ENCODE measurements at regions not wholly inside any gene's neighbourhood (a gene's known extent, or its start where the extent isn't known, plus 50 kb on each side); places are given as distances from the start of the nearest gene placed in this dataset.

DNA sequence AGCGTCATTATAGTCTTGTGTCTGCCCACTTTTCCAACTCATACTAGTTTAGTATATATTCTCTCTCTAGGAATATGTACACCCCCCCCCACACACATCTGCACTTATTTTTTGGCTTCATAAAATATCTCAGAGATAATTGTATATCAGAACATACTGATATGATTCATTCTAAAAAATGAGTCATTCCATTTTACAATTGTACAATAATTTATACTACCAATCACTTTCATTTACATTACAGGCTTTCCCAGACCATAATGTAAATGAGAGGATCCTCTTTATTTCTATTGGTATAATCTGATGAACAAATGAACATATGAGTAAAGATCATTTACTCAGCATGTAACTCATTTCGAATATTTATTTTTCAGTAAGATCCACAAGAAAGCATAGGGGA, 1842.9 kb upstream of the C9orf72 start:
- Histone ChIP-seq H2BK120ac (ENCODE audit: low read depth, low read length) (no peak overlapping the region), H2AK9ac (replicated peaks; ENCODE audit: low read depth, low read length, poor library complexity) (no peak overlapping the region), H2AFZ (replicated peaks; ENCODE audit: low read length, poor library complexity) (no peak overlapping the region), H4K8ac (ENCODE audit: low read depth in 2 of 2, low read length in 2 of 2) (no peak overlapping the region), H3K4me2 (ENCODE audit: low read depth, low read length) (no peak overlapping the region), H3K14ac (replicated peaks; ENCODE audit: low read depth, low read length) (no peak overlapping the region), H2BK15ac (ENCODE audit: low read depth, low read length) (no peak overlapping the region), H2BK20ac (ENCODE audit: low read depth, low read length) (no peak overlapping the region), H3K18ac (ENCODE audit: low read depth, low read length) (no peak overlapping the region), H3K36me3 (ENCODE audit: control insufficient read depth, insufficient read depth, low read length) (no peaks in the 10 kb centered on the region), H3K27ac (ENCODE audit: insufficient read depth, low read length) (no peak overlapping the region), H3K9me1 (ENCODE audit: insufficient read depth, low read length) (no peaks in the 10 kb centered on the region), H3K9me3 (ENCODE audit: control insufficient read depth, insufficient read depth, low read length) (0 out of 2 replicates have a peak, but pooled peaks cover 1% of the 10 kb centered on the region), H3K9ac (ENCODE audit: low read depth, low read length) (no peak overlapping the region), H2BK5ac (ENCODE audit: low read depth, low read length, poor library complexity, severe bottlenecking) (no peak overlapping the region), H4K20me1 (ENCODE audit: insufficient read depth, low read length) (no peaks in the 10 kb centered on the region), H3K4me1 (ENCODE audit: control insufficient read depth, insufficient read depth, low read length) (no peaks in the 10 kb centered on the region), H4K5ac (ENCODE audit: low read depth, low read length) (no peak overlapping the region), H3K27me3 (ENCODE audit: control insufficient read depth, insufficient read depth, low read length) (no peaks in the 10 kb centered on the region), H4K91ac (ENCODE audit: insufficient read depth, low read depth, low read length) (no peak overlapping the region), H3K4me3 (ENCODE audit: insufficient read depth, low read depth, low read length) (no peak overlapping the region), H3K23ac (ENCODE audit: low read depth, low read length) (no peak overlapping the region), H2AK5ac (ENCODE audit: low read depth, low read length) (no peak overlapping the region), H3K56ac (ENCODE audit: extremely low read depth, insufficient read depth, low read length) (no peak overlapping the region), H3K4ac (ENCODE audit: low read depth, low read length) (no peak overlapping the region), H3K79me1 (ENCODE audit: low read depth in 1 of 2, low read length in 2 of 2) (no peaks in the 10 kb centered on the region)
- ATAC-seq (ENCODE audit: low read depth): no peak
- ChIA-PET CTCF (no interaction called here), POLR2A (ENCODE audit: unreplicated experiment) (no interaction called here)
- intact Hi-C loops (cut with micrococcal nuclease): no loop called here
- BruUV-seq (replicated peaks): no TSS peak
- no CpG with 5 or more reads among the region's 2 CpGs for WGBS, 2 experiments (ENCODE audit: extremely low coverage in 2 of 2, insufficient read length in 1 of 2)
- in situ Hi-C loops (cut with MboI; ENCODE audit: low sequenced_read_pairs): no loop called here
- dilution Hi-C loops (cut with HindIII; ENCODE audit: low sequenced_read_pairs, unreplicated experiment): no loop called here
- DNase-seq: no peak
- TF ChIP-seq MAZ (IDR thresholded peaks at IDR 0.05; ENCODE audit: borderline replicate concordance, low read depth, low read length): no peak
- no peak for TF ChIP-seq SMC3 (IDR thresholded peaks at IDR 0.05; ENCODE audit: low read depth, low read length)
- TF ChIP-seq, protein P1, sequence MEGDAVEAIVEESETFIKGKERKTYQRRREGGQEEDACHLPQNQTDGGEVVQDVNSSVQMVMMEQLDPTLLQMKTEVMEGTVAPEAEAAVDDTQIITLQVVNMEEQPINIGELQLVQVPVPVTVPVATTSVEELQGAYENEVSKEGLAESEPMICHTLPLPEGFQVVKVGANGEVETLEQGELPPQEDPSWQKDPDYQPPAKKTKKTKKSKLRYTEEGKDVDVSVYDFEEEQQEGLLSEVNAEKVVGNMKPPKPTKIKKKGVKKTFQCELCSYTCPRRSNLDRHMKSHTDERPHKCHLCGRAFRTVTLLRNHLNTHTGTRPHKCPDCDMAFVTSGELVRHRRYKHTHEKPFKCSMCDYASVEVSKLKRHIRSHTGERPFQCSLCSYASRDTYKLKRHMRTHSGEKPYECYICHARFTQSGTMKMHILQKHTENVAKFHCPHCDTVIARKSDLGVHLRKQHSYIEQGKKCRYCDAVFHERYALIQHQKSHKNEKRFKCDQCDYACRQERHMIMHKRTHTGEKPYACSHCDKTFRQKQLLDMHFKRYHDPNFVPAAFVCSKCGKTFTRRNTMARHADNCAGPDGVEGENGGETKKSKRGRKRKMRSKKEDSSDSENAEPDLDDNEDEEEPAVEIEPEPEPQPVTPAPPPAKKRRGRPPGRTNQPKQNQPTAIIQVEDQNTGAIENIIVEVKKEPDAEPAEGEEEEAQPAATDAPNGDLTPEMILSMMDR (conservative IDR thresholded peaks at IDR 0.05; ENCODE audit: low read depth, low read length): no peak
- TF ChIP-seq CEBPB (IDR thresholded peaks at IDR 0.05; ENCODE audit: low read depth, low read length): no peak
- TF ChIP-seq MXI1 (IDR thresholded peaks at IDR 0.05; ENCODE audit: borderline replicate concordance, low read depth, low read length): no peak
- no peak for TF ChIP-seq BHLHE40 (IDR thresholded peaks at IDR 0.05; ENCODE audit: low read depth, low read length)
- TF ChIP-seq FOS (IDR thresholded peaks at IDR 0.05; ENCODE audit: low read depth, low read length): no peak
- TF ChIP-seq, protein P2, sequence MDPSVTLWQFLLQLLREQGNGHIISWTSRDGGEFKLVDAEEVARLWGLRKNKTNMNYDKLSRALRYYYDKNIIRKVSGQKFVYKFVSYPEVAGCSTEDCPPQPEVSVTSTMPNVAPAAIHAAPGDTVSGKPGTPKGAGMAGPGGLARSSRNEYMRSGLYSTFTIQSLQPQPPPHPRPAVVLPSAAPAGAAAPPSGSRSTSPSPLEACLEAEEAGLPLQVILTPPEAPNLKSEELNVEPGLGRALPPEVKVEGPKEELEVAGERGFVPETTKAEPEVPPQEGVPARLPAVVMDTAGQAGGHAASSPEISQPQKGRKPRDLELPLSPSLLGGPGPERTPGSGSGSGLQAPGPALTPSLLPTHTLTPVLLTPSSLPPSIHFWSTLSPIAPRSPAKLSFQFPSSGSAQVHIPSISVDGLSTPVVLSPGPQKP (IDR thresholded peaks at IDR 0.05; ENCODE audit: borderline replicate concordance, low read depth, low read length): no peak
- TF ChIP-seq NFE2L2 (IDR thresholded peaks at IDR 0.05; ENCODE audit: low read depth, low read length): no peak
- no peak for TF ChIP-seq RFX5 (IDR thresholded peaks at IDR 0.05; ENCODE audit: low read depth, low read length)
- TF ChIP-seq, protein P3, sequence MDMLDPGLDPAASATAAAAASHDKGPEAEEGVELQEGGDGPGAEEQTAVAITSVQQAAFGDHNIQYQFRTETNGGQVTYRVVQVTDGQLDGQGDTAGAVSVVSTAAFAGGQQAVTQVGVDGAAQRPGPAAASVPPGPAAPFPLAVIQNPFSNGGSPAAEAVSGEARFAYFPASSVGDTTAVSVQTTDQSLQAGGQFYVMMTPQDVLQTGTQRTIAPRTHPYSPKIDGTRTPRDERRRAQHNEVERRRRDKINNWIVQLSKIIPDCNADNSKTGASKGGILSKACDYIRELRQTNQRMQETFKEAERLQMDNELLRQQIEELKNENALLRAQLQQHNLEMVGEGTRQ (IDR thresholded peaks at IDR 0.05; ENCODE audit: low read depth, low read length): no peak
- TF ChIP-seq RAD21 (IDR thresholded peaks at IDR 0.05; ENCODE audit: low read length): no peak
- TF ChIP-seq POLR2A (IDR thresholded peaks at IDR 0.05; ENCODE audit: low read depth, low read length): no peak
- TF ChIP-seq MAFK (IDR thresholded peaks at IDR 0.05; ENCODE audit: low read depth, low read length): no peak
- no peak for TF ChIP-seq CHD1 (IDR thresholded peaks at IDR 0.05; ENCODE audit: low read depth, low read length)
- TF ChIP-seq RCOR1 (IDR thresholded peaks at IDR 0.05; ENCODE audit: insufficient replicate concordance, low read length): no peak
